Activated effector memory CD4-positive, alpha-beta T cell treated with Interleukin-2 at 50 U/mL for 16 hours (primary cell): ENCODE measurements at regions not wholly inside any gene's neighbourhood (a gene's known extent, or its start where the extent isn't known, plus 50 kb on each side); places are given as distances from the start of the nearest gene placed in this dataset.
"Not testable (repeated sequence)": the region's sequence is repeated elsewhere in the genome, so short reads cannot be mapped to it uniquely, and the experiment has no call there.

Experiments used
- DNase-seq: peaks from one replicate; pipeline ENCODE4 v3.0.0-alpha.2; 2020

GRCh38 chr12:65658360-65658759 is 165.9 kb upstream of the HMGA2 start:
- DNase-seq = no peak

- no peak for DNase-seq
These were observed 164.6 kb upstream of the HMGA2 start for GRCh38 chr12:65659681-65660080.

GRCh38 chr12:65660096-65660495 is 164.2 kb upstream of the HMGA2 start:
- no peak for DNase-seq

- no peak for DNase-seq
These were observed 163.4 kb upstream of the HMGA2 start for GRCh38 chr12:65660836-65661235.

GRCh38 chr12:65662590-65662989 is 161.7 kb upstream of the HMGA2 start:
- DNase-seq = no peak

GRCh38 chr12:65663097-65663496 is 161.2 kb upstream of the HMGA2 start:
- no peak for DNase-seq

- DNase-seq = no peak
These were observed 160.6 kb upstream of the HMGA2 start for GRCh38 chr12:65663648-65664047.

GRCh38 chr12:65664715-65665250 is 159.5 kb upstream of the HMGA2 start:
- no peak for DNase-seq

GRCh38 chr12:65665817-65666216 is 158.5 kb upstream of the HMGA2 start:
- DNase-seq = no peak

- no peak for DNase-seq
These were observed 157.4 kb upstream of the HMGA2 start for GRCh38 chr12:65666876-65667275.

- no peak for DNase-seq
These were observed 156.4 kb upstream of the HMGA2 start for GRCh38 chr12:65667932-65668331.

- DNase-seq = no peak
These were observed 155.1 kb upstream of the HMGA2 start for GRCh38 chr12:65668981-65669695.

- DNase-seq = no peak
These were observed 153.5 kb upstream of the HMGA2 start for GRCh38 chr12:65670775-65671174.

- no peak for DNase-seq
These were observed 151.8 kb upstream of the HMGA2 start for GRCh38 chr12:65672441-65672840.

- DNase-seq = no peak
These were observed 151.1 kb upstream of the HMGA2 start for GRCh38 chr12:65673156-65673690.

GRCh38 chr12:65673732-65674131 is 150.6 kb upstream of the HMGA2 start:
- DNase-seq = no peak

- no peak for DNase-seq
These were observed 149.1 kb upstream of the HMGA2 start for GRCh38 chr12:65675141-65675621.

- not testable (repeated sequence) for DNase-seq
These were observed 146.1 kb upstream of the HMGA2 start for GRCh38 chr12:65678172-65678571.

GRCh38 chr12:65681226-65681625 is 143.1 kb upstream of the HMGA2 start:
- no peak for DNase-seq

GRCh38 chr12:65682112-65682511 is 142.2 kb upstream of the HMGA2 start:
- DNase-seq = no peak

GRCh38 chr12:65684906-65685305 is 139.4 kb upstream of the HMGA2 start:
- no peak for DNase-seq

GRCh38 chr12:65685514-65685913 is 138.8 kb upstream of the HMGA2 start:
- DNase-seq = no peak

GRCh38 chr12:65689508-65689907 is 134.8 kb upstream of the HMGA2 start:
- no peak for DNase-seq

- no peak for DNase-seq
These were observed 133.8 kb upstream of the HMGA2 start for GRCh38 chr12:65690477-65690876.

- no peak for DNase-seq
These were observed 130.2 kb upstream of the HMGA2 start for GRCh38 chr12:65694130-65694529.
